H1 (cell line): ENCODE measurements at regions not wholly inside any gene's neighbourhood (a gene's known extent, or its start where the extent isn't known, plus 50 kb on each side); places are given as distances from the start of the nearest gene placed in this dataset.

Experiments
- CBX5 ChIP-seq: fragments of 300-800, 300-1000 bp; sonication (generic); IDR thresholded peaks from 2 replicates; pipeline ENCODE4 v1.7.1; 2016; ENCODE audit warnings: antibody characterized with exemption, low read length, low read depth
- CHD7 ChIP-seq: fragments of 300-600 bp; sonication (generic); IDR thresholded peaks from 2 replicates; pipeline ENCODE4 v1.7.1; 2012; ENCODE audit warnings: low read length, moderate library complexity, mild to moderate bottlenecking, inconsistent platforms; ENCODE audit not compliant: insufficient replicate concordance
- SIN3A ChIP-seq, 2 experiments: IDR thresholded peaks in 1 of 2; conservative IDR thresholded peaks in 1 of 2; 2 replicates each; pipeline ENCODE4 v1.6.1; 2011 to 2012; ENCODE audit warnings: low read length in 2 of 2, improper control_type of control experiment in 1 of 2, low read depth in 1 of 2, mild to moderate bottlenecking in 1 of 2
- SRF ChIP-seq: IDR thresholded peaks from 2 replicates; pipeline ENCODE4 v1.6.1; 2011; ENCODE audit warnings: mild to moderate bottlenecking, low read depth, low read length, moderate library complexity
- TCF12 ChIP-seq: IDR thresholded peaks from 2 replicates; pipeline ENCODE4 v1.6.1; 2011; ENCODE audit warnings: low read depth, mild to moderate bottlenecking, low read length
- ZNF274 ChIP-seq: IDR thresholded peaks from 2 replicates; pipeline ENCODE4 v1.7.0; 2012; ENCODE audit warnings: low read length, borderline replicate concordance; ENCODE audit errors: extremely low read depth

DNA sequence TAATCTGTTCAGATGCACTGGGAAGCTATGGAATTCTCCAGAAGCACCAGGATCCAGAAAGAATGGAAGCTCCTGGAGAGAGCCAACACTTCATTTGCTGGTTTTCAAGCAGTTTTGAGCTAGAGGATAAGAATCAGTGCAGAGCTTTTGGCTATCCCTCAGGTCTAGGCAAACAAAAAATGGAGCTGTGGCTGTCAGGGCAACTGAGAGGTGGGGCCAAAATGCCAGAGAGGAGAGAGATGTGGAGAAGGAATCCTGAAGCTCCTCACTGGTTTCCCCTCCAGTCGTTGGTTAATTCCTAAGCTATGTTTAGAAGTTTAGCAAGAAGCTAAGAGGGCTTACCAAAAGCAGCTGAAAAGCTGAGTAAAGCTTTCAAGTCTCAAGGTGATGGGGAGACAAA lies 294.2 kb upstream of the JARID2 start (continued):
- TF ChIP-seq CHD7 (no peak), TCF12 (no peak), ZNF274 (no peak), SRF (no peak), CBX5 (no peak), SIN3A (conservative IDR thresholded peaks at IDR 0.05 in 1 of 2, IDR thresholded peaks at IDR 0.05 in 1 of 2; ENCODE audit: low read depth in 1 of 2, low read length in 2 of 2) (no peak)
